Stimulated activated CD8-positive, alpha-beta memory T cell treated with anti-CD3 and anti-CD28 coated beads, Interleukin-12 subunit alpha, Interleukin-12 subunit beta, amount 100 ng/mL, for 1 hour (primary cell): ENCODE measurements at regions not wholly inside any gene's neighbourhood (a gene's known extent, or its start where the extent isn't known, plus 50 kb on each side); places are given as distances from the start of the nearest gene placed in this dataset.
"Not testable (repeated sequence)": the region's sequence is repeated elsewhere in the genome, so short reads cannot be mapped to it uniquely, and the experiment has no call there.

Source experiments
- DNase-seq: peaks from one replicate; pipeline ENCODE4 v3.0.0-alpha.2; 2020; ENCODE audit warnings: low read depth

DNA sequence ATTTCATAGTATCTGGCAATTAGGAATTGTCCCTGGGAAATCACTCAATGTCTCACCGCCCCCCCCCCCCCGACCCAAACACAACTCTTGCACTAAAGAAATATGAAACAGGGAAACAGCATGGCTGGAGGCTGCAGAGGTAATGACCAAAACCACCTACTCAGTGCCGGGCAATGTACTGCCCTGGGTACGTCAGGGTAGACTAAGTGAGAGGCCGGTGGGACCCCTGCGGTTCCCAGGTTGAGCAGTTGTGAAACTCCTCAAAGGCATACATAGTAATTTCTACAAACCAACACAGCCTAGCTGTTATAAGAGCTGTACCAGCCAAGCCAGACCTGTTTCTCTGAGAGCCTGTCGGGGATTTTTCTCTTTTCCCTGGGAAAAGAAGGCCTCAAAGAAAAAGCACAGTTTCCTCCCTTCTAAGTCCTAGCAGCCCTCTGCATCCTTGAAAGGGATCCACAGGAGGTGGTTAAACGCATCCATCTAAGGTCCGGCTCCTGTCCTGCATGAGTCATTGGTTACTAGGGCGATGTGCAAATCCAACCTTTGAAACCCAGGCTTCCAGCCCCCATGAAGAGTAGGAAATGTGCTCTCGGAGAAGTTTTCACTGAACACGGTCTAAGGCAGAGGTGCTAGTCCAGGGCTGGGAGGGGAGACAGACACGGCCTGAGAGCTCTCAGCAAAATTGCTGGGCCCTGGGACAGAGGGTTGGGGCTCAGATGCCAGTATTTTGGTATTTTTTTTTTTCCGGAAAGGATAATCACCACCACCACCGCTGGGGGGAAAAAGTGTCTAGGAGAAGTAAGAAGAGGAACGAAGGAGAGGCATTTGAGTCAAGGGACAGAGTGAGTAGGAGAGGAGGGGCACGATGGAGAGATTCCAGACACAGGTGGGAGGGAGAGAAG is 172.8 kb downstream of the ATP6V0E2 start:
- DNase-seq, result not testable (repeated sequence)

- not testable (repeated sequence) for DNase-seq
Observed at GRCh38 chr7:150047329-150047728, 173.6 kb downstream of the ATP6V0E2 start.

DNA sequence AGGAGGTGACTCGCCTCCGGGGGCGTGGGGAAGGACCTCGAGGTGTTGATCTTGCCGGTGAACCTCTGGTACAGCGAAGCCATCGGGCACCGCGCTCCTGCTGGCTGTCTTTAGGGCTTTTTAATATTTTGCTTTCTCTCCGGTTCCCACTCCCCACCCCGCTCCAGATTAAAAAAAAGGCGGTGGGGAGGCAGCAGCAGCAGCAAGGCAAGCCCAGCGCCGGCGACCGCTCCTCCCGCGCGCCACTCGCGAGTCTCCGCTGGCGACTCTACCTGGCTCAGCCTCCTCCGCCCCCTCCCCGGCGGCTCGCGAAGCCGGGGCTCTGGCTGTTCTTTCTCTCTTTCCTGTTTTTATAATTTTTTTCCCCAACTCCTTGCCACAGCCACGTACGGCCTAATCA is 174.0 kb downstream of the ATP6V0E2 start:
- DNase-seq, result not testable (repeated sequence)

- not testable (repeated sequence) for DNase-seq
Observed at GRCh38 chr7:150048244-150049011, 174.7 kb downstream of the ATP6V0E2 start.

- not testable (repeated sequence) for DNase-seq
Observed at GRCh38 chr7:150049012-150049655, 175.4 kb downstream of the ATP6V0E2 start.

DNA sequence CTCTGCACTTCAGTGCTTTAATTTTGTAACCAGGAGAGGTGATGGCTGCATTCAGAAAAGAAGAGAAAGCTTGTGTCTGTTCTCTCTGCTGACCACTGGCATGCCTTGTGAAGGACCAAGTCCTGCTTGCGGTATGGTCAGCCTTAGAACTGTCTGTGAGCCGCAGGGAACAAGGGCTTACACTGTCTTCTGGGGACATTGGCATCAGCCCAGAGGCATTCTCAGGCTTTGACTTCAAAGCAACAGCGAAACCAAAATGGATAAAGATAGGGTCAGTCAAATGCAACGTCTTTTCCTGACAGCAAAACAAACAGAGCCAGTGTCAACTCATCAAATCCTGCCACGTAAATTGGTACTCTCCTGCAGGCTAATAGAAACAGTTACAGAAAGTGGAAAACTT is 179.6 kb downstream of the ATP6V0E2 start:
- not testable (repeated sequence) for DNase-seq

- DNase-seq, result not testable (repeated sequence)
Observed at GRCh38 chr7:150054242-150054641, 180.5 kb downstream of the ATP6V0E2 start.

DNA sequence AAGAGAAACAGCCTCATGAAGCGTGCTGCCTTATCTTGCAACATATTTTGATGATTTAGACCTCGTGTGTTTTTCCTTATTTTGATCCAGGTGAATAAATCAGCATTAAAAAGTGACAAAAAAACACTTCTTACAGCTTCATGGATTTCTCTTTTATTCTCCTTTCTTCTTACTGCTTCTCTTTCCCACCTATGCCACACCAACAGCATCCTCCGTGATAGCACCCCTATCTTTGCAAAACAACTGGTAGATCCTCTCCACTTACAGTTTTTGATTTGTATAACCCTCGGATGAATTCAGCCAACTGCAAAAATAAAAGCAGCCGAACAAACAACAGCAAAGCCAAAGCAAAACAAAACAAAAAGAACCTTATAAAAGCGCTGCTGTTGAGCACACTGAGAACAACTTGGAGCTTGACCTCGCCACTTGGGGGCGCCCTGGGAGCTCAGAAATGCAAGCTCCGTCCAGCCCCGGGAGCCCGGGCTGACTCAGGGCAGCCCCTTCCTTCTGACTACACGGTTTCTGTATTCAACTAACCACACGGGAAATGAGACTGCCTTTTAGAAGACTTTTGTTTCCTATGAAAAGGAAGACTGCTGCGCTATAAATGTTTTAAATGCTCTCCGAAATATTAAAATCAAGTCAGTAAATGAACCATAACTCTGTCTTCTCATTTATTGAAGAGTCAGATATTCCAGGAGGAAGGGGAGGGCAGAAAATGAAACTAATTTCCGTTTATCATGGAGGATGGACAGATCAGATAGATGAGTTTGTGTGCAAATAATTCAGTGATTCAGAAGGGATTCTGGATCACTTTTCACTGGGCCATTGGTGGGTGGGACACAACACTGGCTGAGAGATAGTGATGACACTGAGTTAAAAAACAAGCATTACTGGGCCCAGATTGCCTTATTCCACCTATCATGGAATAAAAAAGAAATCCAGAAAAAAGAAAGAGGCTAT is 186.8 kb downstream of the ATP6V0E2 start:
- peak; percentile 72 for DNase-seq

DNA sequence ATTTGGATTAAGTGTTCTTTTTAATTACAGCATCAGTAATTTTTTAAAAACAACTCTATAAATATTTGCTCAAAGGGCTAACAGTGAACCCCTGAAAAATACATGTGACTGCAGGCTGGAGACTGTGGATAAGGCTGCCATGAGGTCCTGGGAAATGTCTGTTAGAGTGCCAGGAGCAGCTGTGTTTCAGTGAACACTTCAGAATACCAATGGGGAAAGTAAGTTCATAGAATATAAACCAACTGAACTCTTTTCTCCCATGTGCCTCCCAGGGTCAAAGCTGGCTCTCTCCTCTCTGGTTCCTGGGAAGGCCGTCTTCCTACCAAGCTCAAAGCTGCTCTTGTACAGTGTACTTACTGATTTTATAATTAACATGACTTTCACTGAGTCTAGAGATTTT is 189.4 kb downstream of the ATP6V0E2 start:
- DNase-seq, result not testable (repeated sequence)

GRCh38 chr7:150069555-150070313 is 196.0 kb downstream of the ATP6V0E2 start:
- not testable (repeated sequence) for DNase-seq

DNA sequence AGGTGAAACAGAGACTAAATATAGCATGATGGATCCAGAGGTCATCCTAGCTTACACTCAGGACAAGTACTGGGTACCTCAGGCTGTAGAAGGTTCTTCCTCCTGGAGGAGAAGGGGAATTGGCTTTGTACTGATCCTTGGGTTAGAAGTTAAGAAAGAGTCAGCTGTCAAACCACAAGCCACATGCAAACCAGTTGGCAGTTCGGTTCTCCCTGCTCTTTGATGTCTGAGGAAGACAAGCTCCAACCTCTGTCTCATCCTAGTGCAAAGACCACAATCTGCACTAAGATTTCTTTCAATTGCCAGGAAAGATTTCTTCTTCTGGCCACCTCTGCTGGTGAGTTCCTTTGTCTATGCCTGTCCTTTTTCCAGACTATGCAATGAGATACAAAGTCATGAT is 203.8 kb downstream of the ATP6V0E2 start:
- not testable (repeated sequence) for DNase-seq

GRCh38 chr7:150081865-150082264 is 208.1 kb downstream of the ATP6V0E2 start:
- DNase-seq, result not testable (repeated sequence)

DNA sequence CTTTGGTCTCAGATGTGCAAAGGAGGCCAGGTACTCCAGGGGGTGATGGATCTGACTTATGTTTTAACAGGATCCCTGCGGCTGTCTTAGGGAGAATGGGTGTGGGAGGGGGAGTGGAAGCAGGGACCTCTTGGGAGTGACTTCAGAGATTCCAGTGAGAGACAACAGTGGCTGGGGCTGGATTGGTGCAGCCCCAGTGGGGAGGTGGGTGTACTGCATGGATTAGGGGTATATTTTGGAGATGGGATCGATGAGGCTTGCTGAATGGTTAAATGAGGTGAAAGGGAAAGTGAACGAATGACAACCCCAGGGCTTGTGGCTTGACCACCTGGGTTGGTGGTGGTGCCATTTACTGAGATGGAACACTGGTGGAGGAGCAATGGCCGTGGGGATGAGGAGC is 211.0 kb downstream of the ATP6V0E2 start:
- not testable (repeated sequence) for DNase-seq

DNA sequence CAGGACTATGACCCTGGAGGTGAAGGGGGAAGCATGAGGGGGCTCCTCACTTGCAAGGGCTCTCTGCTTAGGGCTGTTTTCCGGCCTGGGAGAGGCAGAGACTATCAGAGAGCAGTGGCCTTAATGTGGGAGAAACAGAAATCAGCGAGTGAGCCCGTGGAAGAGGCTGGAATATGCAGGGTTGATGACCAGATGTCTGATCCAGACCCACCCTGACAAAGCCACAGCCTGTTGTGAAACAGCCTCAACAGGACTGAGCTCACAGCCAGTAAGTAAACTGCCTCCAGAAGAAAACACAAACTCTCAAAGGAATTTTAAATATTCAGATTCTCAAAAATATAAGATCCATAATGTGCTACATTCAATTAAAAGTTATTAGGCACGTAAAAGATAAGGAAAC is 213.7 kb downstream of the ATP6V0E2 start:
- not testable (repeated sequence) for DNase-seq

GRCh38 chr7:150089139-150089538 is 215.4 kb downstream of the ATP6V0E2 start:
- DNase-seq, result not testable (repeated sequence)

- not testable (repeated sequence) for DNase-seq
Observed at GRCh38 chr7:150090776-150091175, 217.0 kb downstream of the ATP6V0E2 start.

DNA sequence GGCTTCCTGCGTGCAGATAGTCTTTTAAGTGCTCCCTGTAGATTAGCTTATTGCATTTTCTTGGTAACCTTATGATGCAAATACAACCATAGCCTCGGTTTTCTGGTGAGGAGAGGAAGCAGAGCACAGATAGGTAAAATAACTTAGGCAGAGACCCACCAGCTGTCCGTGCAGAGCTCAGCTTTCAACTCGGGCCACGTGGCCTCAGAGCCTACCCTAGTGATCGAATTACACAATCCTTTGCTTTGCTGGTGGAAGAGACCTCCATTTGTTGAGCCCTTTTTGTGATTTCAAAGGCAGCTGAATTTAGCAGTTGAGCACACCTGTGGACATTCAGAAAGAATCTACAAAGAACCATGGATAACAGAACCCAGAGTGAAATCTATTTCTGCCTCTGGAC is 220.1 kb downstream of the ATP6V0E2 start:
- not testable (repeated sequence) for DNase-seq

DNA sequence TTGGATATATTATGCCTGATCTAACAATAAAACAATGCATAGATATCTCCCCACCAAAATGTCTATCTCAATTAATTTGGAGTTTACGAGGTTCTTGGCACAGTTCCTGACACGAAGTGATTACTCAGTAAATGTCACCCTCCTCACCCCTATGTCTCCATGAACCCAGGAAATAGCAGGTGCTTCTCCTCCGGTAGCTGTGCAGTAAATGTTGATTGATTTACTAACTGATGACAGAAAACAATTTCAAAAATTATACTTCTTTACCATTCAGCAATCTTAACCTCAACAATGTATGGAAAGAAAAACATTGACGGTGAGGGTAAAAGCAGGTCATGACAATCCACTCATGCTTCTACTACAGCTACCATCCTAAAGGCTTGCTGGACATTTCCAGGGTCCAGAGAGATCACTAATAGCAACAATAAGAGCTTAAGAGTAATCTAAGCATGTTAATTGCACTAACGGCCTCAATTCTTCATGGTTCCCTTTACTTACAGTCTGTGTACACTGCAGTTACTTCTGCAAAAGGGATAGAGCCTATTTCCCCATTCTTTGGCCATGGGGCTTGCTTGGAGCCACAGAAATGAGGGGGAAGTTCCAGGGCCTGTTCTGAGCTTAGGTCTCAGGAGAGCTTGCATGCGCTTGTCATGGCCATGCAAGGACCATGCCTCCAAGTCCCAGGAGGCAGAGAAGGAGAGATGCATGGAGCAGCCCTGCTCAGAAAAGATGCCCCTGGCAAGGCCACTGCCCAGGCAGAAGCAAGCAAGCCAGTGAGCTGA is 222.6 kb downstream of the ATP6V0E2 start:
- DNase-seq, result not testable (repeated sequence)

DNA sequence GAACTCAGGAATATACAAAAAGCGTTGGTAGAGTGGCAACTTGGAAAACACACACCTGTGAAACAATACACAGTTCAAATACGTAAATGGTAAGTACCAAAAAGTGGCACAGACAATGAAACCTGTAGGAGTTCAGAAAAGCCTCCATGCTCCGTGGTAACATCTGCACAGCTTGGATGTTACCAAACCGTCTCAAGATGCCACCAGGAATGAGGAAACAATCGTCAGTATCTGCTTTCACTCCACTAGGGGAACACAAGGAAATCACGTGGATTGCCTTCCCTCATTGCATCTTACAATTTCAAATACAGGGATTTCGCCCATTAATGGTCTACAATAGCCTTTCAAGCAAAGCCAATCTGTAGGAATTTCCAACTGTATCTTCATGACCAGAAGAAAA is 224.6 kb upstream of the LRRC61 start:
- not testable (repeated sequence) for DNase-seq

GRCh38 chr7:150101282-150101681 is 221.9 kb upstream of the LRRC61 start:
- DNase-seq, result not testable (repeated sequence)
